ENCODE measurements at regions not wholly inside any gene's neighbourhood (a gene's known extent, or its start where the extent isn't known, plus 50 kb on each side); places are given as distances from the start of the nearest gene placed in this dataset.
A peak's percentile ranks its signal among the peaks of the same experiment; 100 is the strongest.

DNA sequence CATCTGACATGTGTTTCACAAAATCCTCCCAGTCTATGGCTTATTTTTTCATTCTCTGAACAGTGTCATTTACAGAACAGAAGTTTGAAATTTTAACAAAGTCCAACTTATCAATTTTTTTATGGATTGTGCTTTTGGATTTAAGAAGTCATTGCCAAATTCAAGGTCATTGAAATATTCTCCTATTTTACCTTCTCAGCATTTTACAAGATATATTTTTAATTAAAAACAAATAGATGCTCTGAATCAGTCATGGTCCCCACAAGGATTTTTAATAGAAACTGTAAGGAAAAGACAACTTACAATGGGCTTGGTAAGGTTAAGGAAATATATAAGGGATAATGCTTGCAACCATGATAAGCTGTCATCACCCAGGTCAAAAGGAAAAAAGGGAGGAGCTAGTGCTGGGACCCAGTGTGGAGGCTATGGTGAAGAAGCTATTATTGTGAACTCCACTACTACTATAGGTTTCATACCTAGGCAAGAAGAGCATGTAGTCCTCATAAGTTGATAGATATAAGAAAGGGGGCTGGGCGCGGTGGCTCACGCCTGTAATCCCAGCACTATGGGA lies 144.5 kb upstream of the KCNJ15 start:
- TF ChIP-seq CTCF (IDR thresholded peaks at IDR 0.05; ENCODE audit: insufficient read depth, low read depth, low read length): no peak
- DNase-seq (ENCODE audit: low read depth): no peak
- H3K4me3 ChIP-seq (ENCODE audit: low read depth, low read length): no peak overlapping the region

DNA sequence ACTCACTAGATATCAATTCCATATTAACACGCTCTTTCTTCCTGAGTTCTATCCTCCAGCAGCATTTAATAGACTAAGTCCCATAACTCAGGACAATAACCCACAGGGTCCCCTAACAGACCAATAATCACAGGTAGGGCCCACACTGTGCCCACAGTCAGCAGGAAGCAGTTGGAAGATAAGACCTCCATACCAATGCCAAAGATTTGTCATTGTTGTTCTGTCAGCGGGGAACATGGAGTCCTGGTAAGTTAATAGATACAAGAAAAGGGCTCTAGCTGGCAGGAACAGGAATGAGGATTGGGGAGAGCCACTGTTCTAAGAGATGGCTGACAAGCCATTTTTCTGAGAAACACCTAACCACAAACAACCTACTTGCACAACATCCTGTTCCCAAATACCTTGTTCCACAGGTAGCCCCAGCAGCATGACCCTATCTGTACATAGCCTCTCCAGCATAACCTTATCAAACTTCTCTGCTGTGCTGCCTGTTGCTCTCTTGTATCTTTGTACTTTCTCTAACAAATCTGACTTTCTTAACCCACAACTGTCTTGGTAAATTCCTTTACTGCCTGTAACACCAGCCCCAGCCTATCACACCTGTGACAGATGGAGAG lies 142.0 kb upstream of the KCNJ15 start:
- no peak for DNase-seq (ENCODE audit: low read depth)
- H3K4me3 ChIP-seq (ENCODE audit: low read depth, low read length): no peak overlapping the region
- TF ChIP-seq CTCF (IDR thresholded peaks at IDR 0.05; ENCODE audit: insufficient read depth, low read depth, low read length): no peak

GRCh38 chr21:38115870-38116269 lies 140.9 kb upstream of the KCNJ15 start:
- no peak for DNase-seq (ENCODE audit: low read depth)
- no peak for TF ChIP-seq CTCF (IDR thresholded peaks at IDR 0.05; ENCODE audit: insufficient read depth, low read depth, low read length)
- H3K4me3 ChIP-seq (ENCODE audit: low read depth, low read length): no peak overlapping the region

DNA sequence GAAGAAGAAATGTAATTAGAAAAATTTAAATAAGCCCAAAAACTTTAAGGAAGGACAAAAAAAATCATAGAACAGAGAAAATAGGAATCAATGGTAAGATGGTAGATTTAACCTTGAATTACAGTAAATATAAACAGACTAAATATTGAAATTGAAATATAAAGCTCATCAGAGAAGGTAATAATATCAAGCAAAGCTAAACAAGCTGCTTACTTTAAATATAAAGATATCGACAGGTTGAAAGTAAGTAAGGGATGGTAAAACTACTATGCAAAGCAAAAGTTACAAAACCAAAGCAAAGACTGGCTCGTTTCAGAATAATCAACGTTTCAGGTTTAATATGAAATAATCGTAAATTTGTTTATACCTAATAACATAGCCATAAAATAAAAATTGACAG lies 137.0 kb upstream of the KCNJ15 start:
- TF ChIP-seq CTCF (IDR thresholded peaks at IDR 0.05; ENCODE audit: insufficient read depth, low read depth, low read length): no peak
- no peak for DNase-seq (ENCODE audit: low read depth)
- no peak overlapping the region for H3K4me3 ChIP-seq (ENCODE audit: low read depth, low read length)

DNA sequence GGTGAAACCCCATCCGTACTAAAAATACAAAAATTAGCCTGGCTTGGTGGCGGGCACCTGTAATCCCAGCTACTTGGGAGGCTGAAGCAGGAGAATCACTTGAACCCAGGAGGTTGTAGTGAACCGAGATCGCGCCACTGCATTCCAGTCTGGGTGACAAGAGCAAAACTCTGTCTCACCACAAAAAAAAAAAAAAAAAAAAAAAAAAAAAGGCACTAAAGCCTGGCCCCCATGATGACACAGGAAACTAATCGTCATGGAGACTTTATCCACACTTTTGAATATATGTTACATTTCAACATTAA lies 136.2 kb upstream of the KCNJ15 start:
- peak; percentile 5 for DNase-seq (ENCODE audit: low read depth)
- peak overlapping the region; percentile 65 for H3K4me3 ChIP-seq (ENCODE audit: low read depth, low read length)

DNA sequence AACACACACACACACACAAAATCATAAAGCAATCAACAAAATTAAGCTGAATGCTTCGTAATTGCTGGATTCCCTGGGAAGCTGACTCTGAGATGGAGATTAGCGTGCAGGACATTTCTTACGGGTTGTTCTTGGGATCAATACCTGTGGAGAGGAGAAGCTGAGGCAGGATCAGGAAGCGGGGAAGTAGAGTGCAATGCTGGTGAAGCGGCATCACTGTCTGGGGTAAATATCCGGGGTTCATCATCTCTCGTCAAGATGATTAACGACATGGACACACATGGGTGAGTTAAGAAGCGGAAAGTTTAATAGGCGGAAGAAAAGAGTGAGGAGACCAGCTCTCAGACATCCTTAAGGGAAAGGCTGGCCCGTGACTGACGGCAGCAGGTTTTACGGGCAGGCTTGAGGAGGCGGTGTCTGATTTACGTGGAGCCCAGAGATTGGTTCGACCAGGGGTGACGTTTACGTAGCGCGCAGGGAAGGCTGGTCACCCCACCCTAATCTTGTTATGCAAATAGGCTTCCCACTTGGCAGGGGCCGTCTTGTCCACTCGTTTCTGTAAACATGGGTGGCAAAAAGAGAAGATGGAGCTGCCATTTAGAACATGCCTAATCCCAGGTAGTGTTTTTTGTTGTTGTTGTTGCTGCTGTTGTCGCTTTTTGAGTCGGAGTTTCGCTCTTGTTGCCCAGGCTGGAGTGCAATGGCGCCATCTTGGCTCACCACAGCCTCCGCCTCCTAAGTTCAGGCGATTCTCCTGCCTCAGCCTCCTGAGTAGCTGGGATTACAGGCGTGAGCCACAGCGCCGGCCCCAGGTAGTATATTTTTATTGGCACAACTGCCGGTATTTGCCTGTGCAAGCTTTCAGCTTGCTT lies 135.6 kb upstream of the KCNJ15 start:
- peak; percentile 91 for DNase-seq (ENCODE audit: low read depth)
- H3K4me3 ChIP-seq (ENCODE audit: low read depth, low read length): peak overlapping the region; percentile 65
- no peak for TF ChIP-seq CTCF (IDR thresholded peaks at IDR 0.05; ENCODE audit: insufficient read depth, low read depth, low read length)

- TF ChIP-seq CTCF (IDR thresholded peaks at IDR 0.05; ENCODE audit: insufficient read depth, low read depth, low read length): no peak
- DNase-seq (ENCODE audit: low read depth): peak; percentile 38
- H3K4me3 ChIP-seq (ENCODE audit: low read depth, low read length): peak overlapping the region; percentile 65
These were observed 134.7 kb upstream of the KCNJ15 start for GRCh38 chr21:38121888-38122720.

Data from fibroblast of villous mesenchyme (primary cell).